EH (cell line): ENCODE measurements at regions not wholly inside any gene's neighbourhood (a gene's known extent, or its start where the extent isn't known, plus 50 kb on each side); places are given as distances from the start of the nearest gene placed in this dataset.
A peak's percentile ranks its signal among the peaks of the same experiment; 100 is the strongest.
"Not testable (repeated sequence)": the region's sequence is repeated elsewhere in the genome, so short reads cannot be mapped to it uniquely, and the experiment has no call there.

Source experiments
- DNase-seq: peaks from one replicate; pipeline ENCODE4 v3.0.0-alpha.2; 2015; ENCODE audit warnings: low read depth

DNA sequence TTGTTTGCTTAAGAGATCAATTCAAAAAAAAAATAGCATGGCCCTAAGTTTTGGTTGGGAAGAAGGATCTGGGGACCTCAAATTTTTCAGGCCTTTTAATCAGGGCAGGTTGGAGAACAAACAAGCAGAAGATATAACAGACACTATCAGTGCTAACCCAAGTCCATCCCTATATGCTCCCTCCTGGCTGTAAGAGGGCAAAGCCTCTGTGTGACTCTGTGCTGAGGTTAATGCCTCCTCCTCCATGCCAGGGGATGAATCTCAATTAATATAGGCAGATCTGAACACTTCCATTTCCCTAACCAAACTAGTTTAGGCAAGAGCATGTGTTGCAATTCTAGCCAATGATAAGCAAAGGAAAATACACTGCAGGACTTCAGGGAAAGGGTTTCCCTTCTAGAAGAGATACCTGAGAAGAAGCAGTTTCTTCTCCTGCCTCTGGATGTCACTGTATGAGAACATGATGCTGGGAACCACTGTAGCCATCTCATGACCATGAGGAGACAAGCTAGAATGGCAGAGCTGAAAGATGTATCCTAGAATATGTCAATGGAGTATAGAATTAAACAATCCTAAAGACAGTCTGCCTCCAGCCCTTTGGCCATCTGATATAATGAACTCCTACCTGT is 76.0 kb downstream of the CHD9NB start:
- DNase-seq, result peak; percentile 28

DNA sequence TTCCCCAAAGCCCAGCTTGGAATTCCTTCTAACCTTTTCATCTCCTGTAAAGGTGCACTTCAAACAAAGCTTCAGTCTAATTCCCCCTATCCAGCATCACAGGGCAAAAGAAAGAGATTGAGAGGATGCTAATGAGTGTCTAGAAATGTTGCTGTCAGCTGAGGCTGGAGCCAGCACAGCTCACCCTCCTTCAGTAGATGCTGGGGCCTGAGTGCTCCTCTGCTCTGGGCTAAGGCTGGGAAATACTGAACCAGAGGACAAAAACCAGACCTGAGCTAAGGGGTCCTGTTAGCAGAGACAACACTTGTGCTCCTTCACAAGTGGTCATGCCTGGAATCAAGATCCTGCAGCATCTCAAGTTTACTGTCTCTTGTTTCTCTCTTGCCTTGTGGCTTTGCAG is 85.0 kb downstream of the CHD9NB start:
- no peak for DNase-seq

DNA sequence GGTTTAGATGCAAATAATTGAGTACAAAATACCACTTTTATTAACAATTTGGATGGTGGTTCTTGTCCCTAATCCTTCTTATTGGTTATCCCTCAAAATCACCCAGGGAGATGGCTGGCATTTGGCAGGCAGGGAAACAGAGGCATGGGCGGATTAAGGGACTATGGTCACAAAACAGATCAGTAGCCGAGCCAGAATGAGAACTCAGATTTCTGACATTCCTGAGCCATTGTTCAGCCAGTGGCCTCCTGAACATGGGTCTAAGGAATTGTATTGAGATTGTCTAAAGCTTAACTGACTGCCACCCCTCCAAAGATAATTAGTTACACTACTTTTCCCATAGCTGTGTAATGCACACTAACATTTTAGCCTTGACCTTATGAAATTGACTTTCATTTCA is 88.4 kb downstream of the CHD9NB start:
- peak; percentile 6 for DNase-seq

DNA sequence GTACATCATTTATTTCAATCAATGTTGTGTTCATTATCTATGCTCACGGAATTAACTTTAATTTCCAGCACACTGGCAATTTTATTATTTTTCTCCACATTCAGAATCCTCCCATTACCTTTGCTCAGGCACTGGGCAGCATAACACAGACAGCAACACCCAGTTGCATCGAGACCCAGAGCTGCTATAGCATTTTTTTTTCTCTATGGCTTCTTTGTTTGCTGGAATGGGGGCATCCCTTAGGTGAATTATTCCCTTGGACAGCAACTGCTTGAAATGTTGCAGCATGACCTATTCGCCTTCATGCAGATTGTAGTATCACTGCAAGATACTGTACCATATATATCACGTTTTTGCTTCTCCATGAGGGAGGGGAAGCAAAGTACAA is 88.8 kb downstream of the CHD9NB start:
- DNase-seq, result no peak

DNA sequence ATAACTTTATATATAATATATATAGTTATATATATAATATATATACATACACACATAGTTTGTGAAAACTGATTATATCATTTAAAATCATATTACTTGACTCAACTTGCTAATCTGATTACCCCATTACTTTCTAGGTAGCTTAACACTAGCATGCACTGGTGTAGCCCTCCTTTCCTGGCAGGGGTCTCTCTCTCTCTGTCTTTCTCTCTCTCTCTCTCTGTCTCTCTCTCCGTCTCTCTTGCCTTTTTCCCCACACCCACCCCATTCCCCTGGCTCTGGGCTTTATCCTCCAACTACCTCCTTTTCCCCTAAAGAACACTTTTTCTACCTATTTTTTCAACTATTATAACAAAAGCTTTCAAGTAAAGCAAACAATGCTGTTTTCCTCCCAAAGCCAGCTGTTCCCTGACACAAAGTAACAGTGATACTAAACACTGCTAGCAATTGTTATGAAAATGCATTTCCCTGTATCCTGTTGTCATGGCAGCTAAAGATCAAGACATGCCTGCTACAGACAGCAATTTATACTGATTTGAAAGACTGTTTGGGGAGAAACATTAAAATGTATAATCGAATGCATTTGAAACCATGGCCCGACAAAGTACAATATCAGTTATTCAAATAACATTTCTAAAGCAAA is 89.4 kb downstream of the CHD9NB start:
- DNase-seq, result no peak

DNA sequence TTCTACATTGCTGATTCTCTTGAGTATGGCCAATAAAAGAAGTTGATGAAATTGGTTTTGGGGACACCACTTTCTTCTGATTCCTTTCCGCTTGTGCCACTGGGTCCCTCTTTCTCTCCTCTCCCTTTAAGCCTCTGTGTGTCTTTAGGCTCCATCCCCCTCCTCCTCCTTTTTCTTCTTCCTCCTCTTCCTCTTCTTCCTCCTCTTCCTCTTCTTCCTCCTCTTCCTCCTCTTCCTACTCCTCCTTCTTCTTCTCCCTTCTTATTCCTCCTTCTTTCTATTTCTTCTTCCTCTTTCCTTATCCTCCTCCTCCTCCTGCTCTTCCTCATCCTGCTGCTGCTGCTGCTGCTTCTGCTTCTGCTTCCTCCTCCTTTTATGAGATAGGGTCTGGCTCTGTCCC is 93.7 kb downstream of the CHD9NB start:
- DNase-seq, result no peak

DNA sequence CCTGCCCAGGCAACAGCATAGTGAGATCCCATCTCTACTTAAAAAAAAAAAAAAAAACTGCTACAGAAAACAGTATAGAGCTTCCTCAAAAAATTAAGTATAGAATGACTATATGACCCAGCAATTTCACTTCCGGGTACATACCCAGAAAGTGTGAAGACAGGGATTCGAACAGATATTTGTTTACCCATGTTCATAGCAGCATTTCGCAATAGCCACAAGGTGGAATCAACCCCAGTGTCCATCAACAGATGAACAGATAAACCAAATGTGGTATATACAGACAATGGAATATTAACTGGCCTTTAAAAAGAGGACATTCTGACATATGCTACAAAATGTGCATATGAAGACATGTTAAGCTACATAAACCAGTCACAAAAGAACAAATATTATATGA is 95.5 kb downstream of the CHD9NB start:
- DNase-seq, result no peak

DNA sequence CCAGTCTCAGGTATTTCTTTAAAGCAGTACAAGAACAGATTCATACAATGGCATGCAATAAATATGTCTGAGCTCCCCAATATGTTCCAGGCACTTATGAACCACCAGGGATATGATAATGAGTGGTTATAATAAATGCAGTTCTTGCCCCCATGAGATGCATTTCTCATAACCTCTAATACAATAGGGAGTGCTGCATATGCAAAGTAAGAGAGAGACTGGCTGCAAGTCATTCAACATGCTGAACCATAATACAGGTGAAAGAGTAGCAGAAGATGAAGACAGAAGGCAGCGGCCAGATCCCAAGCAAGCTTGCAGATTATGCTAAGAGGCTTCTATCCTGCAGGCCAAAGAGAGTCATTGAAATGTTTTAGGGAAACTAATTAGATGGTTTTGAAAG is 96.7 kb downstream of the CHD9NB start:
- DNase-seq, result no peak

DNA sequence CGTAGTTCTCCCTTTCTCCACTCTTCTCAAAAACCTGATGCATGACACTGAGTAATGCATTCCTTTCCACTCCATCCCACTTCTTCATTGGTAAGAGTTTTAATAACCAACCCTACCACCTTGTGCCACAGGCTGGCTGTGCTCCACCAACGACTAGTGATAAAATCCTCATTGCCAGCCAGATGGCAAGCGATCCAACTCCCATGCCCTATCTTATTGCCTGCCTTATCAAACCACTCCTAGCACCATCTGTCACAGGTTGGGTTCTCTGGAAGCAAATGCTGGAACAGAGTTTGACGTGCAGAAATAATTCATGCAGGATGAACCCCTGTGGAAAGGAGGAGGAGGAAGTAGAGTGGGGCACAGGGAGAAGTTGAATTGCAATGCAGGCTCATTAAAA is 99.5 kb downstream of the CHD9NB start:
- no peak for DNase-seq

DNA sequence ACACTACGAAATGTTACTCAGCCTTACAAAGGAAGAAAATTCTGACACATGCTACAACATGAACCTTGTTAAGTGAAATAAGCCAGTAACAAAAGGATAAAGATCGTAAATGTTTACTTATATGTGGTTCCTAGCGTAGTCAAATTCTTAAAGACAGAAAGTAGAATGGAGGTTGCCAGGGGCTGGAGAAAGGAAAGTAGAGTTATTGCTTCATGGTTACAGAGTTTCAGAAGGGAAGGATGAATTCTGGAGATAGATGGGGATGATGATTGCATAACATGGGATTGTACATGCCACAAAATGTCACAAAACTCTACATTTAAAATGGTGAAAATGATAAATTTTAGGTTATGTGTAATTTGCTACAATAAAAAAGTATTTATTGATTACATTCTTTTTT is 103.8 kb downstream of the CHD9NB start:
- no peak for DNase-seq

DNA sequence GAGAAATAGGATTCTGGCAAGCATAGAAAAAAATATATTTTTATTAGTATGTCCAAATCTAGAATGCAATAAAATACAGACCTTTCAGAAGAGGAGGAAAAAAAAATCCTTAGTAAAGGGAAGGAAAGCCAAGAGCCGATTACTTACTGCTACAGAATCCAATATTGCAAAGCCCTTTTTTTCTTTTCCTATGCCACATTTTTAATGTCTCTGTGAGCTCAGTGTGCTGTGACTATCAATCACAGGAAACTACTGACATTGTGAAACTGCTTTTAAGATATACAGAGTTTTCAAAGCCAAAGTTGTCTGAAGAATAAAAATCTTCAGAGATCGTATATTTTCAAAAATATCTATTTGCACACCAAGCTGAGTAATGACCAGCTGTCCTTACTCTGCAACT is 120.4 kb downstream of the CHD9NB start:
- no peak for DNase-seq

DNA sequence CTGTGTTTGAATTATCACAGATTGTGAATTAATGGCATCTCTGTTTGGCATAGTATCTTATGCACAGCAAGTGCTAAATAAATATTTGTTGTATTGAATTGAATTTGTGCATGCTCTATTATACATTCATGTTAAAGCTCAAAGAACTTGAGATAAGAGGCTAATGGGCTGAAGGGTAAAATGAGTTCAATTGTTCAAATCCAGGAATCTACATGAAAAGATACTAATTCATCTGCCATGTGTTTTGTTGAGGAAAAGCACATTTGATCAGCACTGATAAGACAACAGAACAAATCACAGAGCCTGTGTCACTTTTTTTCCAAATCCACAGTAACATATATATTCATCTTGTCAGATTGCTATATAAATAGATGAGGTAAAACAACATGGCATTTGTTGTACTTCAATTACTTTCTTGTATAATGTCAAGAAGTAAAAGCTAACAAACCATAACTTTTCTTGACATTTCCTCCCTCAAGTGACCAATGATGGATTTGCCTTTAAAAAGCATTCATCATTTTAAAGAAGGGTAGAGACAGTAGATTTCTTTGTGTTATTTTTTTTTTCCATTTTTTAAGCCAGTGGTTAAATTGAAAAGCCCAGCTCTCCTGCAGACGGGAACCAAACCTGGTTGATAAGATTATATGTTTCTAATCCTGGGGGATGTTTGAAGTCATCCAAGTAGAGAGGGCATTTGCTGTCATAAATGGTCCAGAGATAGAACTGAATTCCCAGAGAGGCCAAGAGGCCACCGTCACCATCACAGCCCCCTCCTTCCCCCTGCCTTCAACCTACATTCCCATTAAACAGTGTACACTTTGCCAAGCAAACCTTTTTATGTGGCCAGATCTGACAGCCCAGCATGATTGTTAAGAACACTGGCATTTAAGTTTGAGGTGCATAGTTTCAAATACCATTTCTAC is 123.0 kb downstream of the CHD9NB start:
- DNase-seq, result no peak

DNA sequence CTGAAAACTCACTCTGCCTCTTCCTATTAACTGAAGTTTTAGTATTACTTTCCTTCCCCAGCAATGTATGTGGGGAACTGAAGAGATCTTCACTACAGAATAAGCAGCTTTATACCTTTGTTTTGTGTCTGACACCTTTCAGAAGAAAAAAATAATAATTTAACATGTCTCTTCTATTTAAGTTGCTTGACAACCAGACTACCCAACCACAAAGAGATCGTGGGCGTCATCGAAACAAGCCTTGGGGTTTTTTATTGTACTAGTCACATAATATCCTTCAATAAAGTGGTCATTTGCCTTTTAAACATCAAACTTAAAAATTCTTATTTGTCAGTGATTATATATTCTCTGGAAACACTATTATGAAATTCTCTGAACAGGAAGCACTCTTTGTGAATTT is 123.7 kb downstream of the CHD9NB start:
- DNase-seq, result no peak

DNA sequence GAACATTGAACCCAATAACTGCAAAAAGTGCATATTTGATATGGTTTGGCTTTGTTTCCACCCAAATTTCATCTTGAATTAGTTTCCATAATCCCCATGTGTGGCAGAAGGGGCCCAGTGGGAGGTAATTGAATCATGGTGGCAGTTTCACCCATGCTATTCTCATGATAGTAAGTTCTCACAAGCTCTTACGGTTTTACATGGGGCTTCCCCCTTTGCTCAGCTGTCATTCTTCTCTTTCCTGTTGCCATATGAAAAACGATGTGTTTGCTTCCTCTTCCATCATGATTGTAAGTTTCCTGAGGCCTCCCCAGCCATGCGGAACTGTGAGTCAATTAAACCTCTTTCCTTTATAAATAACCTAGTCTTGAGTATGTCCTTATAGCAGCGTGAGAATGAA is 127.6 kb downstream of the CHD9NB start:
- no peak for DNase-seq

DNA sequence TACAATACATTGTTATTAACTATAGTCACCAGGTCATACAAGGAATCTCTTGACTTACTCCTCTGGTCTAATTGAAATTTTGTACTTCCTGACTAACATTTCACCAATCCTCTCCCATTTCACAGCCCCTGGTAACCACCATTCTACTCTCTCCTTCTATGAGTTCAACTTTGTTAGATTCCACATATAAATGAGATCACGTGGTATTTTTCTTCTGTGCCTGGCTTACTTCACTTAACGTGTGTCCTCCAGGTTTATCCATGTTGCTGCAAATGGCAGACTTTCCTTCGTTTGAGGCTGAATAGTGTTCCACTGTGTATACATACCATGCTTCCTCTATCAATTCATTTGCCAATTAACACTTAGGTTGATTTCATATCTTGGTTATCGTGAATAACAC is 128.5 kb downstream of the CHD9NB start:
- no peak for DNase-seq

DNA sequence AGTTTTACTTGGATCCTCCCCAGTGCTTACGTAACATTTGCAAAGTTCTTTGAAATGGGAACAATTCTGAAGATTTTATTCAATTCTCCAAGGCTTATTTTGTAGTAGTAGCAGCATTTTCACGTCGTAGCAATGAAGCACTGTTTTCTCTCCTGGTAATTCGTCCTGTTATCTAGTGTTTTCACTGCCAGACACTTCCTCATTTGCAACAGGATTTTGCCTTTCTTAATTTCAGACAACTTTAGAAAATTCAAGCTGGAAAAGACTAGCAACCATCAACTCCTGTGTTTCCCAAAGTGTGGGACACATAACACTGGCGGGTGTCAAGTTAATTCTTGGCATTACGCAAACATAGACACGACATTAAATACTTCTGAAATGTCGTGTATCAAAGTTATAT is 131.6 kb downstream of the CHD9NB start:
- DNase-seq, result no peak

DNA sequence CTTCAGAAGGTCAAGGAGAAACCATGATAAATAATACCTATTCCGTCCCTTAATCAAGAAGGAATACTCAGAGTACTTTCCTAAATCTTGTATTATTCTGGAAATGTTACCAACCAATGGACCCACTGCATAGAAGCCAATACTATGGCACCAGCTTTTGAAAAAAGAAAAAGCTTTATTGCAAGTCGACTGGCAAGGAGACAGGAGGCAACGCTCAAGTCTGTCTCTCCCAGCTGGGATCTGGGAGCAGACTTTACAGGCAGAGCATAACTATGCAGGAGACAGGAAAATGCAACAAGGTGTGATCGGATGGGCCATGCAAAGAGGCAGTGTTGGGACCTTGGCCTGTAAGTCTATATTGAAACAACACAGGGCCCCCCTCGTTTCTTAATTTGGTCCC is 132.4 kb downstream of the CHD9NB start:
- DNase-seq, result no peak

DNA sequence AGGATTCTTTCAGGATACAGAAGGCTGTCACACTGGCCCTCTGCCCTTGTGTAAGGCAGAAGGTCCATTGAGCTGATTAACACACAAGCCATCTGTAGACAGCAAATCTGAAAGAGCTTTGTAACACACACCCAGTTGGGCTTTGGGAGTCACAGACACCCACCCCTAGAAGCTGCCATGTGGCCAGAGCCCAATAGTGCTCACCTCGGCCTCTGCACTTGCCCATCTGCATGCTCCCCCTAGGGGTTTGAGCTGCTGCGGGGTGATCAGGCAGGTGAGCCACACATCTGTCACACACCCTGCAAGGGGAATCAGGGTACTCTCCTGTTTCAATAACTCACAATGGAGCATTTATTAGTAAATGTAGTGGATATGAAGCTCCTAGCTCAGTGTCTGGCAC is 138.3 kb downstream of the CHD9NB start:
- no peak for DNase-seq

DNA sequence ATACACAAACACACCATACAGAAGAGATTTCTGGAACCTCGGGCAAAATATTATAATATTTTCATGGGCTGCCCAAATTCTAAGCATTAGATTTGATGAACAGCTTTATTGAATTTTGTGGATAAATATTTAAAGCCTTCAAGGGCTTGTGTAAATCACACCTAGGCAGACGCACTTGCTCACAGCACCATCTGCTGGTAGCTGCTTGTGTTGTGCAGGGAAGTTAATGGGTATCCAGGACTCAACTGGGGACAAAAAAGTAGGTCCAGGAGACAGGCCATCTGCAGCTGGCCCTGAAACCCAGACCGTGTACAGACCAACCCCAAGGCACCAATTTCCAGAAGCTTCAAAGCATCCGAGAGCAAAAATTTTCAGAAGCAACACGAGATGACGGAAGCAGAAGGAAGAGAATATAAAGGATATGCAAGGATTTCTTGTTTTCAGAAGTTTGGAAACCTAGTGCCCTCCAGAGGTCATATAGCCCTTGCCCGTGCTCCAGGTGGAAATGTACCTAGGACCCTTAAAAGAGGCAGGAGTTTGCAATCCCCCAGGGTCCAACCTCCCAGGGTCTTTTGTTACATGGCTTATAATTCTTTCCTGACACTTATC is 140.0 kb downstream of the CHD9NB start:
- peak; percentile 30 for DNase-seq

DNA sequence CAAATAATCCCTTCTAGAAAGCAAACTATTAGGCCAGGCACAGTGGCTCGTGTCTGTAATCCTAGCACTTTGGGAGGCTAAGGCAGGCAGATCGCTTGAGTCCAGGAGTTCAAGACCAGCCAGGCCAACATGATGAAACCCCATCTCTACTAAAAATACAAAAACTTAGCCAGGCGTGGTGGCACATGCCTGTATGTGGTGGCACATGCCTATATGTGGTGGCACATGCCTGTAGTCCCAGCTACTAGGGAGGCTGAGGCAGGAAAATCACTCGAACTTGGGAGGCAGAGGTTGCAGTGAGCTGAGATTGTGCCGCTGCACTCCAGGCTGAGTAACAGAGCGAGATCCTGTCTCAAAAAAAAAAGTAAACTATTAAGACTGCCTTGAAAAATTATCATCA is 144.6 kb downstream of the CHD9NB start:
- DNase-seq, result not testable (repeated sequence)

DNA sequence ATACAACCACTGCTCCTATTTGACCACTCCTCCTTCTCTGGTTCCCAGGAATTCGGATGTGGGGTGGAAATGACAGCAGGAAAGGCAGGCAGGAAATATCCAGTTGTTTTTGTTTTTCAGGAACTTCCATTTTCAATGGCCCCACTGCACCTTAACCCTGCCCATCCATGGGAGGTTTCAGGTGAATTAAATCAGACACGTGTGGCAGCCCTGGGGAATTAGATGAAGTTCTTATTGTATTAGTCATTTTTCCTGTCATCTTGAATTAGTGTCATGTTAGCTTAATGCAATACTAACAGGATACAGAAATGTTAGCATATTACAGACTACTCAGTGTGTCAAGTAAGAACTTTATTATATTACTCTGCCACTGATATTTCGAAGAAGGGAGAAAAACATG is 146.4 kb downstream of the CHD9NB start:
- no peak for DNase-seq

DNA sequence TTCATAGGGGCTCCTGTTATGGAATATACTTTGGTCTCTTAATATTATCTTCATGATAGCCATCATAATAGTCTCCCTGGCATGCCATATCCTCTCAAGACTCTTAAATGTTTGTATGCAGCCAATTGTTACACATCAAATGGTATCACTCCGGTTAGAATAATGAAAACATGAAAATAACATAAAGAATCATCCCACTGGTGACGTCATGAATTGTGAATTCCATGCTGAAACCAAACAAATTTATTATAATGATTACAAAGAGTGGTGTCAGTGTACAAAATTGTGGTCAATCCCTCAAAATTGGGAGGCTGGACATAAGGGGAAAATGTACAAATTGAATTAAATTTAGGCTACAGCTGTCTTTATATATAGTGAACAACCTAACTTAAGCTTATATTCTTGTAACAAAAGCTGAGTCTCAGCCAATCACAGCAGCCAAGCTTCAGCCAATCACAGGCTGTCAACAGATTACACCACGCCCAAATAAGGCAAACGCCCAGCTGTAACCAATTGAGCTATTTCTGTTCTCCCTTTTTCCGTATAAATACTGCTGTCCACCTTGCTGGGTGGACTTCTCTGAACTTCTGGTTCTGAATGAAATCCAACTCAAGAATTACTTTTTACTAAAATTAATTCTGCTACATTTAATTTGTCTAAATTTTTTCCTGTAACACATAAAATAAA is 156.1 kb downstream of the CHD9NB start:
- DNase-seq, result no peak
